ENCODE measurements at regions not wholly inside any gene's neighbourhood (a gene's known extent, or its start where the extent isn't known, plus 50 kb on each side); places are given as distances from the start of the nearest gene placed in this dataset.

DNA sequence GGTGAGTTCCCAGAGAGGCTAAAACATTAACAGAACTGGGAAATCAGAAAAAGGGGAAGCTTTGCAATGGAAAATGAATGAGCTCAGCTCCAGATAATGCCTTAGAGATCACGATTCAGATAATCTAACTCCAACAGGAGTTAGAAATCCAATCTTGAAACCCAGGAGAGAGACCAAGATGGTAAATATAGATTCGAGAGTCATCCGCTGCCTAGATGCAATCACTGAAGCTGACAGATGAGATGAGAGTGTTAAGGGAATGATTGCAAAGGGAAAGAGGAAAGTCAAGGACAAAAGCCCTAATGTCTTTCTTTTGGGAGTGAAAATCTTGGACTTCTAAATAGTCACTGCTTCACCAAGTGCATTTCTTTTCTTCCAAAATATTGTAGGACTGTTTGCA lies 722.0 kb downstream of the EPHA4 start:
- no peak for DNase-seq (ENCODE audit: low spot score)

DNA sequence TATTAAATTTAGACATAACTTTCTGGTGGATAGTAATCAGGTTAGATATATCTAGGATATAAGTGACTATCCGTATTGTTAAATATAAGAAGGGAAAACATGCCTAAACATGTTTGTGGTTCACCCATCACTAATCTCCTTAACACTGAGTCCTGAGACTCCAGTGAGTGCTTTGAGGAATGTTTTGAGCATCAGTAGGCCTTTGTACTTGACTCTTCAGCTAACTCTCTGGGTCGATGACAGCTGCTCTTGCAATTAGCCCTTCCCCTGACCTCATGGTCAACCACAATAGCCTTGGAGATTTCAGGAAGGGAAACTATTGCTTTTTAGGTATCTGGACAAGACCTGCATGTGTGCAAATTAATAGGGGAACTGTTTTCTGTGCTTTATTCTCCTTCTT lies 716.8 kb downstream of the EPHA4 start:
- DNase-seq (ENCODE audit: low spot score) = no peak

DNA sequence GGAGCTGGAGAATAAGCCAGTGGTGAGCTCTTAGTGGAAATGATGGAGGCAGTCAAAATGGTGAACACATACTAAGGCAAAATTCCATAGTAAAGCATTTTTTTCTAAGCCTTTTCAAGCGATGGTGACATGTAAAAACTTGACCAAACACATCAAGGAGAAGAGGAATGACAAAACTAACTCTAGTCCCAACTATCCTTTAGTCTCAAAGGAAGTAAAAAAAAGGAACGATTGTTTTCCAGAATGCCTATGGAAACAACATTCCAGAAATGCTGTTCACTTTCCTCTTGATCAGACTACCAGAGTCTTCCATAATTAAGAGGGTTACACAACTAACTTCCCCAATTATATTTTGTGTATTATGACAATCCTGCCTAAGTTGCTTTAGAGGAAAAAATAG lies 715.6 kb downstream of the EPHA4 start:
- DNase-seq (ENCODE audit: low spot score) = no peak

DNA sequence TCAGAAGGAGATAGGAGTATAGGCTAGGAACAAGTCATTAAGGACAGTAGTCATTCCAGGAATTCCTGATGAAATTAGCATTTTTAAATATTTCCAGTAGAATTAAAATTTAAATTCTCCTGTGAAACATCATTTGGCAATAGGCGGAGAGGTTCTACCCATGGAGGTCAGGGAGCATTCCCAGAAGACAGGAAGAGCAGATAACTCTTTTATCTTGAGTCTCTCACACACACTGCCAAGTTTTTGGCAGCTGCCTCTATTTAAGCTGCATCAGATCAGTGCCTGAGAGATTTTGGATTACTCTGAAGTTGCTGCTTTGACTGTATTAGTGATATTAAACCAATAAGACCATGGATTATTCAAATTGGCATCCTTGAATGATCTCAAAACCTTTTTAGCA lies 714.7 kb downstream of the EPHA4 start:
- DNase-seq (ENCODE audit: low spot score) = no peak

DNA sequence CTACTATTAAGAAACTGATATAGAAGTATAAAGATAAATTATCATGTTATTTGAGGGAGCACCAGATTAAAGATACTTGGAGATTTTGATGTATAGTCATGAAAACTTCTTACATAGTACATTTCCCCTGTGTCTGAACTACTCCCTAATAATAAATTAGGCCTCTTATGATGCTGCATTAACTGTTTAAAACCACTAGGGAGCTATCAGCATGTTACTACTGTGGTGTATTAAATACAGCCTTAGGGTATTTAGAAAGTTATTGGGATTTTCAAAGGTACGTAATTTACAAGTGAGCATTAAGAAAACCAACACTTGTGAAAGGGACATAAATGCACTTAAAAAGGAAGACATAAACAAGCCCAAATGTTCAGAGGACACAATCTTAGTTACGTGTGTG lies 714.0 kb downstream of the EPHA4 start:
- DNase-seq (ENCODE audit: low spot score) = no peak

DNA sequence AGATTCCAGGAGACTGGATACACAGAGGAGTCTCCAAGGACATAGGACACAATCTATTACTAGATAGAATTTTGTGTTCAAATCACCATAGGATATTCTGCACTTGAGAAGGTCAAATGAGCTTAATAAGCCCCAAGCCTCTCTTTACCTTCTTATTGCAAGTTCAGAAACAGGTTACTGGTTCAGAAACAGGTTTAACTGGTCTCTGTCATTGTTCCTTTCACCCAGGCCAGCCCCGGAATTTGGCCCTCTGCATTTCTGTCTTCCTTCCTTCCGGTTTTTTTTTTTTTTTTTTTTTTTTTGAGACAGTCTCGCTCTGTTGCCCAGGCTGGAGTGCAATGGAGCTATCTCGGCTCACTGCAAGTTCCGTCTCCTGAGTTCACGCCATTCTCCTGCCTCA lies 700.2 kb downstream of the EPHA4 start:
- DNase-seq (ENCODE audit: low spot score) = no peak

DNA sequence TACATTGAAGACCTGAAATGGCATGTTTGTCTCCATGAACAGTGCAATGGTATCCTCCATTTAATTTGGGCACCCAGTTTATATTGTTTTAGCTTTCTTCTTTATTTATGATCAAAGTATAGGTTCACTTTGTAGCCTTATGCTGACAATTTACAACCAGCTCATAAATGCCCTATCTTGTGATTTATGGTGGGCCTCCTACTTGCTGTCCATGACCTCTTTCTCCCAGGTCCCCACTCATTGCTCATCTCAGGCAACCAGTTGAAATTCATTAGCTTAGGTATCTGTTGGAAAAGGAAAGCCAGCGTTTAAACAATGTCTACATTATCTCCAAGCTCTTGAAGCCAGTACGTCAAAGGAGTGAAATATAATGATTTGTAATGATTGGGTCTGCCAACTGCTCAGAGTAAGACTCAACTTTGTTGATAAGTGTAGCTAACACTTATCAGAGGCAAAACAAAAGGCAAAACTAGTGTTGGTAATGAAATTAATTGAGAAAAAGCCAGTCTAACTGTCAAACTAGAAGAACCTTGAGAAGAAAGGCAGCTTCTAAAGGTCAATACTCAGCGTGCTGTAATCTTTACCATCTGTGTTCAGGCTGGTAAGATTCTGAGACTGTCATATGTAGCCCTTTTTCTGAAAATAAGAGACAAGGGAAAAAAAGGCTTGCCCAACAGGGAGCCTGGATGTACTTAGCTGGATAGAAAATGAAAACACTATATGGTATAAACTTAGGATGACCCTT lies 695.9 kb downstream of the EPHA4 start:
- DNase-seq (ENCODE audit: low spot score) = no peak

DNA sequence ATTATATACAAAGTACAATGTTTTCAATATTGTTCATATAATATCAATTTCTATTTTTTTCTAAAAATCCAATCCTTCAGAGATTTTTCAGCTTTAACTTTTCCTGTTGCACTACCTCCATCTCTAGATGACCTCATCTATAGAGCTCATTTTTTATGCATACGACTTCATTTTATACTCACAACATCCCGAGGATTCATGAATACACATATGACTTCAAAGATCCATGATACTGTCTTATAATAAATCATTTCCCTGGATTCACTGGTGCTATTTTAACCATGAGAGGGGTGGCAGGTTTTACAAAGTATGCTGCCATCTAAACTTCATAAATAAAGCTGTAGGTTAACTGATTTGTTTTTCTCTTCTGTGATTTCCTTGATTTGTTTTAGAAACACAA lies 694.6 kb downstream of the EPHA4 start:
- DNase-seq (ENCODE audit: low spot score) = no peak

DNA sequence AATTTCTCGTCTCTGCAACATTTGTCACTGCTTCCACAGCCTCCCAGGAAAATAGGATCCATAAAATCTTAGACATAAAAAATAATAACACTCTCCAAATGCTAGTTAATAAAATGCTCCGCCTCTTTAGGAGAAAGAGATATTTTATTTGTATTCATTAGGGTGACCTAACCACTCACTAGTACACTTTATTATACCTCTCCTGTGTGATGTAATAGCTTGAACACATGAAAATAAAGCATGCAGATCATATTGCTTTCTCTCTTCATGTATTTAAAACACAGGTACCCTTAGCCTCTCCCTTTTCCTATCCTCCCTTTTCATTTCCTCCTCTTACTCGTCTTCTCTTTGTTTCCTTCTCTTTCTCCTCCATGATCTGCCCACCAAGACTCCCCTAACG lies 694.2 kb downstream of the EPHA4 start:
- no peak for DNase-seq (ENCODE audit: low spot score)

DNA sequence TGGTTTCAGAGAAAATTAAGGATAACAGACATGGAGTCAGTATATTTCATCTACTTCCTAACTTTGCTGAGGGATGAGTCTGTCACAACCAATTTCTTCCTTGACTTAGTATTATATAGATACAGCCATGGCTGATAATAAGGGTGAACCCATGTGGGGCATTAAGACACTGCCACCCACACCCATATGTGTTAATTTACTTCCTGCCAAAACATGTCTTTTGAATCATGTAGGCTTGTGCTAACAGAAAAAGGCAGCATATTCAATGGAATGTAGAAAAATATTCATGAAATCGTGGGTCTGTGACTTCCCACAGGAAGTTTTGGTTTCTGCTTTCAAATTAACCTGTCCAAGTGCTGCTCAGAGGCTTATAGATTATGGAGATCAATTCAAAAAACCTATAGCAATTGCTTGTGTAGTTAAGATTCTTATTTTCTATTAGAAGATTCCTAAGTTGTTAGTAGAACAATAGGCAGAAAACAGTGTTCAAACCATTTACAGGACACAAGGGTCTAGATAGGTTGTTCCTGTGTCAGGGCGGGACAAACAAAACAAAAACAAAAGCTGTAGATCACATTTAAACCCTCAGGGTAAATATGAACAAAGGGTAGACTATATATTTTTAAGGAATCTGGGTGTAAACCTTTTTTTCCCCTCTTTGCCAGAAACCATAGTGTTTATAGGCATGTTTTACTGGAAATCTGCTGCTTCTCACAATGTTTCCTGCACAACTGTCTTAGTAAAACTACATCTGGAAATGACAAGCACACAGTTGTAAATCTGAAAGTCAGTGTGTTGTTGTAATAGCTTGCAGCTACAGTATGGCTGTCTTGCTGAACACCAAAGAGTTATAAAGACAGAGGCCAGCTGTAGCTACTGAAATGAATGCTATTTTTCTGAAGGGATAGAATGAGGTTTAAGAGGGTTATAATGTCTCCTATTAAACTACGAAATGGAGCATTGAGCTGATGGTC lies 691.2 kb downstream of the EPHA4 start:
- peak; percentile 20 for DNase-seq (ENCODE audit: low spot score)

DNA sequence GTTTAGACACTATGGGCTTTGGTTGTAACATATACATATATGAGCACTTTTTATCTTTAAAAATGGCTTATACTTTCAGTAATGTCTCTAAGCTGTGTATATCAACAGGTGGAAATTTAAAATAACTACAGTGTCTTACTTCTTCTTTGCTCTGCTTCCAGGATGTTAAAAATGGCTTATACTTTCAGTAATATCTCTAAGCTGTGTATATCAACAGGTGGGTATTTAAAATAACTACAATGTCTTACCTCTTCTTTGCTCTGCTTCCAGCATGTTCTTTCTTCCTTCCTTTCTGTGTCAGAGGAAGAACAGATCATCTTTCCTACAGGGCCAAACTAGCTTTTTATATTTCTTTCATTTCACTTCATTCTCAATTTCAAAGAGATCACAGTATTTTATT lies 689.6 kb downstream of the EPHA4 start:
- DNase-seq (ENCODE audit: low spot score) = no peak

DNA sequence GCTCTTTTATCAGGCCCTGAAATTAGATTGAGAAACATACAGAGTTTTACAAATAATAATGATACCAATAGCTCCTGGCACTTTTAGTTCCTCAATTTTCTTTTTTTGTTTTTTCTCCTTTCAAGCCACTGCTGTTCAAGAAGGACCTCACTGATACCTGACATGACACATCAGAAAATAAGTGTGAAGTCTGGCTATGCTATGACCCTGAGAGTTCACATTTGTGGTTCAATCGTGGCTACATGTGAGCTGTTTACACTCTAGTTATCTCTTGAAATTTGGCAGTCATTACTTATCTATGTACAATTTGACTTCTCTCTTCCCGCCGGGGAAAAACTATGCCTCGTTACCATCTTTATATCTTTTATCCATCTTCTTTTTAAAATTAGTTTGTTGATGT lies 686.5 kb downstream of the EPHA4 start:
- DNase-seq (ENCODE audit: low spot score) = no peak

DNA sequence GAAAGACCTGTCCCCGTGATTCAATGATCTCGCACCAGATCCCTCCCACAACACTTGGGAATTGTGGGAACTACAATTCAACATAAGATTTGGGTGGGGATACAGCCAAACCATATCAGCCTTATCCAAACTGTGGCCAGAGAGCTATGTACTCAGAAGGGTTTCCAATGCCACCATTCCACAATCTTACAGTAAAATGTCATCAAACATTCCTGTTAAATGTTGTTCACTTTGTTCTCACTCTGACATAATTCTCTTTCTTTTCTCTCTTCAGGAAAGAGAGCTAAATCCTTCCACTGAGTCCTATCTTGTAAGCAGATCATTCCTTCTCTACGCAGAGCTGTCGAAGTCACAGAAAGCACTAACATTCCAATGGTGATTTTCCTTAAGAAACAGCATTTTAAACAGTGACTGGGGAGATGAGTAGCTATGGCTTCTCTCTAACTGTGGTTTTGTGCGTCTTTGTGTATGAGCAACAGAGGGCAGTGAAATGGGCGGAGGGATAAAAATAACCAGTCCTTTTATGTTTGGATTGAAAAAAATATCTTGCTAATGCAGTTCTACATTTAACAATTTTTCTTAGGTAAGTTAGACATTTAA lies 684.7 kb downstream of the EPHA4 start:
- DNase-seq (ENCODE audit: low spot score) = no peak

DNA sequence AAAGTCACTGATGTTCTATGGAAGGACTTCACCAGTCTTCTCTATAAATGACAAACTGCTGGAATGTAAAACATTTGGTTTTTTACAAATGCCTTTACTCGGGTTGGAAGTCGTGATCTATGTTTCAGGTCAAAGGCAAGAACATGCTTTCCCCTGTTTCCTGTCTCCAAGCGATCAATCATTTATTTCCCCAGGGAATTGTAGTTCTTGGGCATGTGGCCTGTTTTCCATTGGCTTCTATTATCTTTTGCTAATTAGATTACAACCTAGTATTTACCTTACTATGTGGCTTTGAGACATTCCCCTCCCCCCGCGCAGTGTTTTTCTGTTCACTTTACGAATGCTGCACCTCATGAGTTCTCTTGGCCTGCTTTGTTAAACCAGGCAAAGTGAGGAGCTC lies 684.2 kb downstream of the EPHA4 start:
- no peak for DNase-seq (ENCODE audit: low spot score)

DNA sequence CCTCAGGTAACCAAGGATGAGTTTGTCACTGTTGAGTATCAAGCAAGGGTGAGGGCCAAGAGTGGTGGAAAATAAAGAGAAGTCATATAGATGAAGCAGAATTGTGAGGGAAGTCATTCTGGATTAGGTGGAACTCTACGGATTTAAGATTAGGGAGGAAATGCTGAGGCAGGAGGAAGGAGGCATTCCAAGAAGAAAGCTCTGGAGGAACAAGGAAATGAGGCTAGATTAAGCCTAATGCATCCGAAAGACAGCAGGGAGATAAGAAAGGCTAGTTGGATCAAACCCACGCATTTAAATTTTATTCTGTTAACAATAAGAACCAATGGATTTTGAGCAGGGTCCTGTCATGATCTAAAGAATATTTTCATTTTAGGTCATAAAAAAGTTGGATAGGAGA lies 681.2 kb downstream of the EPHA4 start:
- DNase-seq (ENCODE audit: low spot score) = no peak

DNA sequence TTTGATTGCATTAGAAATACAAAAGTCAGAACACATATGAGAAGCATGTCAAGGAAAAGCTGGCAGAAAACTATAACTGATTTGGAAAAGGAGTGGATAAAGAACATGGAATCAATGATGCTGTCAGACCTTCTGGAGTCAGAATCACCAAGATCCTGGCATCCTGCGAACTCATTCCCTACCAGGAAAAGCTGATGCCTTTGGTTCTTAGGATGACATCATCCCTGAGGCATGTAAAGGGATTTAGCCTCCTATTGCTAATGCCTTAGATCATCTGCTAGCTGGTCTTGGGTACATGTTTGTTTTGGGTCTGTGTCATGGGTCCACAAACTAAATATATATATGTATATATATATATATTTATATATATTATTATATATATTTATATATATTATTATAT lies 680.7 kb downstream of the EPHA4 start:
- DNase-seq (ENCODE audit: low spot score) = no peak

DNA sequence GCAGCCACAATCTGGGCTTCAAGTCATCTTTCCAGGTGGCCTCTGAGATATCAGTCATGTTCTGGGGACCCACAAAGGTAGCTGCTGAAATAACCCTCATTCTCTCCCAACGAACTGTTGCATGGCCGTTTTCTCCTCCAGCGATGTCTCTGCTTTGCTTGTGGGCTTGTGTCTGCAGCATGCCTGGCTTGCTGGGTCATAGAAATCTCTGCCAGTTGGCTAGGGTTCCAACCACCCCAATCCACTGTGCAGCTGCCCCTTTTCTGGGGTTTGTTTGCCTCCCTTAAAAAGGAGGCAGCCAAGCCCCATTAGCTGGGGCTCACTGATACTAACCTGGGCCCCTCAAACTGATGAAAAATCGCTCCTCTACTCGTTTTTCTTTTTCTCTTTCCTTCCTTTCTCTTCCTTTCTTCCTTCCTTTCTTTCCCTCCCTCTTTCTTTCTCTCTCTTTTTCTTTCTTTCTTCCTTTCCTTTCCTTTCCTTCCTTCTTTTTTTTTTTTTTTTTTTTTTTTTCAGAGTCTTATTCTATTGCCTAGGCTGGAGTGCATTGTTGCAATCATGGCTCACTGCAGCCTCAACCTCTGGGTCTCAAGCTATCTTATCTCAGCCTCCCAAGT lies 680.0 kb downstream of the EPHA4 start:
- no peak for DNase-seq (ENCODE audit: low spot score)

DNA sequence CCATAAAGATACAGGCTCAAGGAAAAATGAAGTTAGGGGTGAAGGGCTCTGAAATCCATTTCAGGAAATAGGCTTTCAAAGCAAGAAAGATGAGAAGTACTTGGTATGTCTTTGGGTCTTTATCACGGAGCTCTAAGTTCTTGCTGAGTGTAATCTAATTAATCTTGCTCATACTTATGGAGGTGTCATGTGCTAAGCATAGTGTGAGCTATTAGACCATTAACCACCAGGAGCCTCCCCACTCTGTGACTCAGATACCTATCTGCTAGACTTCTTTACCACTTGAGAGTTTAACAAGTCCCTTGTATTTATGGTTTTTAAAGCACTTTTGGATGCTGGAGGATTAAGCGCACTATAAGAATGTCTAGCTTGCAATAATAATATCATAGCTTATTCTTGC lies 678.7 kb downstream of the EPHA4 start:
- no peak for DNase-seq (ENCODE audit: low spot score)

DNA sequence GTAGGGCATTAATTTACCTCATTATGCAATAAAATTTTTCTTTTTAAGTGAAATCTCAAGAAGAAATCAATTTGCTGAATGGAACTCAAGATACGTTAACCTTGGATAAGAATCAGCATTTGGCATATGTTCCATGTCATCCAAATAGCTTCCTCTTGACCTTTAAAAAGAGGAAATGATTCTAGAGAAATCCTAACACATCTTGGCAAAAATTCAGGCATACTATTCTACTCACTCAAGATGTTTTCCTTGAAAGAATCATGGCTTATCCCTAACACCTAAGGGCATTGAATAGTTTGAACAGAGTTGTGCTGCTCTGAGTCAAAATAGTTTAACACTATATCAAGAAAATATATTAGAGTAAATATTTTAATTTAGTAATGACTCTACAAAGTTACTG lies 678.0 kb downstream of the EPHA4 start:
- DNase-seq (ENCODE audit: low spot score) = no peak

DNA sequence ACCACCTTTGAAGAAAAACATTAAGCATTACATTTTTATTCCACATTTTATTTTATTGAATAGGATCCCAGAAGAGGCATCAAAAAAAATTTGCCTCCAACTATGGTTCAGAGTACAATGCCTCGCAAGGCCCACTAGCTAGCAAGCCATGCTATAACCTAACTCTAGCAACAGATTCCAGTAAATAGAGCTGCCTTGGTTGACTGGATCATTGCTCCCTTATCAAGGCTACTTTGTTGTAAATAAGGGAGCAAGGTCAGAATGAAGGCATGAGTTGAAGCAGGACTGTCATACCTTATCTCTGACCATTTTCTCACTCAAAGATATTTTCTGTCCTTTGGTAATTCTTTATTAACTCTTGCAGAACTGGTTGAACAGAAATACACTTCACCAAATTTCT lies 672.6 kb downstream of the EPHA4 start:
- DNase-seq (ENCODE audit: low spot score) = no peak

DNA sequence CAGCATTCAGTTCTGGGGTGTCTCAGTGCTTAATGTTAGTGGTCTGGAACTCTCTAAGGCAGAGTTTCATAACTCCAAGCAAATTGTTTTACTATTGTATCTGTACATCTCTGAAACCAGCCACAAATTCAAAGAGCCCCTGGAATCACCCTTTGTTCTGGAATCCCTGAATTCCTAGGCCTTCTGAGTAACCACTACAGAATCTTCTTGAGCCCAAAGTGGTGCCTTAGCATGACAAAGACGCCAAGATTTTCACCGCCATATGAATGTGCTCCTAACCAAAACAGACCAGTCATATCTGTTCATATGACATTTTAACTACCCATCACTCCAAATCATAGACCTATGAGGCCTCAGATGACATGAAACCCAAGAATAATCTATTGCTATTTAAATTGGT lies 668.1 kb downstream of the EPHA4 start:
- DNase-seq (ENCODE audit: low spot score) = no peak

DNA sequence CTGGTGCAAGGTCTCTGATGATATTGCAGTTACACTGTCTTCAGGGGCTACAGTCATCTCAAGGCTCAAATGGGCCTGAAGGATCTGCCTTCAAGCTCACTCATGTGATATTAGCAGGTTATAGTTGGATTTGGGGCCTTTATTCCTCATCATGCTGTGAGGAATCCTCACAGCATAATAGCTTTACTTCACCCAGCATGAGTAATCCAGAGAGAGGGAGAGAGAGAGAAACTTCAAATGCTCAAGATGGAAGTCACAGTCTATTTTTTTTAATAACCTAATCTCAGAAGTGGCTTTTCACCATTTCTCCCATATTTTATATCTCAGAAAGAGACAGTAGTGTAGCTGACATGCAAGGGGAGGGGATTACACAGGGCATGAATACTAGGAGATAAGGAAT lies 658.7 kb downstream of the EPHA4 start:
- DNase-seq (ENCODE audit: low spot score) = no peak

All from Ammon's horn (tissue), 1 donor.